ENCODE measurements at regions not wholly inside any gene's neighbourhood (a gene's known extent, or its start where the extent isn't known, plus 50 kb on each side); places are given as distances from the start of the nearest gene placed in this dataset.

DNA sequence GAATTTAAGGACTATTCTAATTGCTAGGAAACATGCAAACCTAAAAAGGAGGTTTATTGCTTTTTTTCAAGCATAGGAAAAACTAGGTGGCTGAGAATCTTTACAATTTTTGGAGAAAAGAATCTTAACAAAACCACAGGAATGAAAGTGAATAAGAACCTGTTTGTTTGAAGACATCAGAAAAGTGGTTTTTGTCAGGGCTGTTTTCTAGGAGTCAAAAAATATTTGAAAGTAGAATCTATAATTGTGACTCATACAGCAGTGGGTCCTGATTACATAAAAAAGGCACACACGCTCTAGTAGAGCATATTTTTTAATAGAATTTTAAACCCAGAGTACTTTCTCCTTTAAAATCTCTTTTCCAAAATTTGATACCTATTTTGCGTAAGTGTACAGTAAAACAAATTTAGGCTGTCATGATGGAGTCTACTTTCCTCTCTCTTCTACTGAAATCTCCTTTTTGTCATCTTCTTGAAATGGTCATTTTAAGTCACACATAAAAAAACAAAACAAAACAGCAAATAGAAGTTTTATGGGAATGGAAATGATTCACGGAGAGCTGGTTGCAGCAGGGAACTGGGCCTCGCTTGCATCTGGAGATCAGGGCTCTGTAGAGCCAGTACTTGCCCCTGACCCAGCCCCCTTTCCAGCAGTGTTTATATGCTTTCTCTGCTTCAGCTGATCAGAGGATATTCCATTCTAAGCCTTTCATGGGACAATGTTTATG lies 59.1 kb upstream of the PELI1 start:
- TF ChIP-seq, protein P1, sequence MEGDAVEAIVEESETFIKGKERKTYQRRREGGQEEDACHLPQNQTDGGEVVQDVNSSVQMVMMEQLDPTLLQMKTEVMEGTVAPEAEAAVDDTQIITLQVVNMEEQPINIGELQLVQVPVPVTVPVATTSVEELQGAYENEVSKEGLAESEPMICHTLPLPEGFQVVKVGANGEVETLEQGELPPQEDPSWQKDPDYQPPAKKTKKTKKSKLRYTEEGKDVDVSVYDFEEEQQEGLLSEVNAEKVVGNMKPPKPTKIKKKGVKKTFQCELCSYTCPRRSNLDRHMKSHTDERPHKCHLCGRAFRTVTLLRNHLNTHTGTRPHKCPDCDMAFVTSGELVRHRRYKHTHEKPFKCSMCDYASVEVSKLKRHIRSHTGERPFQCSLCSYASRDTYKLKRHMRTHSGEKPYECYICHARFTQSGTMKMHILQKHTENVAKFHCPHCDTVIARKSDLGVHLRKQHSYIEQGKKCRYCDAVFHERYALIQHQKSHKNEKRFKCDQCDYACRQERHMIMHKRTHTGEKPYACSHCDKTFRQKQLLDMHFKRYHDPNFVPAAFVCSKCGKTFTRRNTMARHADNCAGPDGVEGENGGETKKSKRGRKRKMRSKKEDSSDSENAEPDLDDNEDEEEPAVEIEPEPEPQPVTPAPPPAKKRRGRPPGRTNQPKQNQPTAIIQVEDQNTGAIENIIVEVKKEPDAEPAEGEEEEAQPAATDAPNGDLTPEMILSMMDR (IDR thresholded peaks at IDR 0.05) = no peak
- TF ChIP-seq POLR2A (IDR thresholded peaks at IDR 0.05) = no peak
- no peak for TF ChIP-seq POLR2AphosphoS5 (IDR thresholded peaks at IDR 0.05)

All from breast epithelium (tissue), 3 donors.